ENCODE measurements at regions not wholly inside any gene's neighbourhood (a gene's known extent, or its start where the extent isn't known, plus 50 kb on each side); places are given as distances from the start of the nearest gene placed in this dataset.

- TF ChIP-seq CTCF (conservative IDR thresholded peaks at IDR 0.05): no peak
- no peak for TF ChIP-seq ZFX (IDR thresholded peaks at IDR 0.05)
- no peak overlapping the region for H3K27ac ChIP-seq
Observed at GRCh38 chr7:50153995-50154394, 60.9 kb upstream of the ZPBP start.

- TF ChIP-seq CTCF (conservative IDR thresholded peaks at IDR 0.05) (no peak), ZFX (IDR thresholded peaks at IDR 0.05) (no peak)
- no peak overlapping the region for H3K27ac ChIP-seq
Observed at GRCh38 chr7:50153148-50153547, 60.1 kb upstream of the ZPBP start.

GRCh38 chr7:50152486-50152885, 59.4 kb upstream of the ZPBP start:
- H3K27ac ChIP-seq: no peak overlapping the region
- TF ChIP-seq CTCF (conservative IDR thresholded peaks at IDR 0.05) (no peak), ZFX (IDR thresholded peaks at IDR 0.05) (no peak)

GRCh38 chr7:50151661-50152060, 58.6 kb upstream of the ZPBP start:
- TF ChIP-seq CTCF (conservative IDR thresholded peaks at IDR 0.05): no peak
- TF ChIP-seq ZFX (IDR thresholded peaks at IDR 0.05): no peak
- no peak overlapping the region for H3K27ac ChIP-seq

GRCh38 chr7:50151001-50151400, 58.0 kb upstream of the ZPBP start:
- TF ChIP-seq ZFX (IDR thresholded peaks at IDR 0.05) (no peak), CTCF (conservative IDR thresholded peaks at IDR 0.05) (no peak)
- H3K27ac ChIP-seq: no peak overlapping the region

GRCh38 chr7:50149369-50149768, 56.3 kb upstream of the ZPBP start:
- no peak overlapping the region for H3K27ac ChIP-seq
- TF ChIP-seq CTCF (conservative IDR thresholded peaks at IDR 0.05) (no peak), ZFX (IDR thresholded peaks at IDR 0.05) (no peak)

- TF ChIP-seq ZFX (IDR thresholded peaks at IDR 0.05): no peak
- TF ChIP-seq CTCF (conservative IDR thresholded peaks at IDR 0.05): no peak
- H3K27ac ChIP-seq: no peak overlapping the region
Observed at GRCh38 chr7:50147951-50148808, 55.1 kb upstream of the ZPBP start.
